Mucosa of descending colon (tissue), 3 donors: ENCODE measurements at regions not wholly inside any gene's neighbourhood (a gene's known extent, or its start where the extent isn't known, plus 50 kb on each side); places are given as distances from the start of the nearest gene placed in this dataset.

Experiments
- ATAC-seq: fragments of 200-7000 bp; cut with Tn5 transposase; one replicate; pipeline ENCODE4 v1.9.1; 2020; ENCODE audit warnings: mild to moderate bottlenecking, moderate library complexity
- DNase-seq, 3 donors: peaks; one replicate each; pipeline ENCODE4 v3.0.0-alpha.2; 2020
- H3K36me3 ChIP-seq: fragments of 200-600 bp; one replicate; pipeline ENCODE4 v1.8.0; 2021; ENCODE audit warnings: low read depth, mild to moderate bottlenecking
- H3K4me1 ChIP-seq: fragments of 200-600 bp; one replicate; pipeline ENCODE4 v1.8.0; 2021; ENCODE audit warnings: low read depth, mild to moderate bottlenecking
- H3K4me3 ChIP-seq: fragments of 200-600 bp; one replicate; pipeline ENCODE4 v1.8.0; 2021; ENCODE audit warnings: mild to moderate bottlenecking
- H3K9me3 ChIP-seq: fragments of 200-600 bp; one replicate; pipeline ENCODE4 v1.8.0; 2021; ENCODE audit warnings: mild to moderate bottlenecking
- CTCF ChIP-seq: fragments of 200-600 bp; IDR thresholded peaks from one replicate; pipeline ENCODE4 v1.8.0; 2022; ENCODE audit warnings: antibody characterized with exemption, mild to moderate bottlenecking
- intact Hi-C, 2 donors: fragments of 100-400 bp; cut with DNase I in 1 of 2; cut with micrococcal nuclease in 1 of 2; formaldehyde crosslinking; loops; one replicate each; pipeline versions ENCODE4 v1.11.0 to v1.11.1; 2022; cut with DNase I, micrococcal nuclease
- donor health status: DM: no; HTN: no; CAD: no; lungs with moderate emphysema.
- donor health status: DM: no; HTN: no; CAD: no.
- donor health status: DM: no; HTN: yes; CAD: no.

GRCh38 chr9:87113874-87114273, 166.6 kb upstream of the GAS1 start:
- DNase-seq = no peak

GRCh38 chr9:87115785-87116184, 168.5 kb upstream of the GAS1 start:
- no peaks in the 10 kb centered on the region for H3K4me1 ChIP-seq
- no peaks in the 10 kb centered on the region for H3K9me3 ChIP-seq
- H3K4me3 ChIP-seq = no peak overlapping the region
- intact Hi-C loops = no loop called here
- ATAC-seq (no peak), DNase-seq (no peak)
- TF ChIP-seq CTCF = no peak
- H3K36me3 ChIP-seq = no peaks in the 10 kb centered on the region

More at GRCh38 chr9:87113874-87114273, 166.6 kb upstream of the GAS1 start:
- TF ChIP-seq CTCF = no peak
- no peaks in the 10 kb centered on the region for H3K36me3 ChIP-seq
- no peak overlapping the region for H3K4me3 ChIP-seq
- intact Hi-C loops = no loop called here
- no peaks in the 10 kb centered on the region for H3K9me3 ChIP-seq
- no peaks in the 10 kb centered on the region for H3K4me1 ChIP-seq
- no peak for ATAC-seq

- intact Hi-C loops = no loop called here
- H3K4me1 ChIP-seq = no peaks in the 10 kb centered on the region
- H3K4me3 ChIP-seq = no peak overlapping the region
- no peak for TF ChIP-seq CTCF
- ATAC-seq (no peak), DNase-seq (no peak)
- no peaks in the 10 kb centered on the region for H3K36me3 ChIP-seq
- no peaks in the 10 kb centered on the region for H3K9me3 ChIP-seq
Observed at GRCh38 chr9:87116492-87116891, 169.2 kb upstream of the GAS1 start.

- ATAC-seq = no peak
- DNase-seq = no peak
- Histone ChIP-seq H3K36me3 (no peaks in the 10 kb centered on the region), H3K9me3 (no peaks in the 10 kb centered on the region), H3K4me3 (no peak overlapping the region), H3K4me1 (no peaks in the 10 kb centered on the region)
- intact Hi-C loops = no loop called here
- TF ChIP-seq CTCF = no peak
Observed at GRCh38 chr9:87118594-87118993, 171.3 kb upstream of the GAS1 start.

GRCh38 chr9:87119328-87119881, 172.1 kb upstream of the GAS1 start:
- no peaks in the 10 kb centered on the region for H3K36me3 ChIP-seq
- ATAC-seq = no peak
- intact Hi-C loops = no loop called here
- peak in 1 of 3 donors; percentile 3 for DNase-seq
- no peak for TF ChIP-seq CTCF
- no peaks in the 10 kb centered on the region for H3K9me3 ChIP-seq
- H3K4me1 ChIP-seq = no peaks in the 10 kb centered on the region
- no peak overlapping the region for H3K4me3 ChIP-seq

- Histone ChIP-seq H3K36me3 (no peaks in the 10 kb centered on the region), H3K9me3 (no peaks in the 10 kb centered on the region), H3K4me3 (no peak overlapping the region), H3K4me1 (no peaks in the 10 kb centered on the region)
- intact Hi-C loops = no loop called here
- ATAC-seq = no peak
- no peak for TF ChIP-seq CTCF
- DNase-seq = no peak
Observed at GRCh38 chr9:87120610-87121009, 173.3 kb upstream of the GAS1 start.
